ENCODE measurements at regions not wholly inside any gene's neighbourhood (a gene's known extent, or its start where the extent isn't known, plus 50 kb on each side); places are given as distances from the start of the nearest gene placed in this dataset.

DNA sequence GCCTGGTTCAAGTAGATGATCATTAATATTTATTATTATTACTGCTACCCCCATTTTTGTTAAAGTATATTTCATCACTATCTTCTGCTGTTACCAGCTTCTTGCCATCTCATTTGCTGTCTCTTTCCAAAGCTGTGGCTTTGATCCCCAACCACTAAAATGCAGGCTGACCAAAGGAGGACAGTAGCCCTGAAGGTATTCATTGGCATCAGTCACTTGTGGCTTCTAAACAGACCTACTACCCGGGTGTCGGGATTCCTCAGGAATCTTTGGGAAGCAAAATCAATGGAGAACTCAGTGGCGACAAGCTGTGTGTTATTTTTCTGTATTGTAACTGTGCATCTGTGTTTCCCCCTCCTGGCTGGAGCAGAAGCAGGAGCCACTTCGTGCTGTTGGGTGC is 379.2 kb upstream of the ERCC4 start:
- intact Hi-C loops (cut with DNase I) = no loop called here
- TF ChIP-seq, protein P1, sequence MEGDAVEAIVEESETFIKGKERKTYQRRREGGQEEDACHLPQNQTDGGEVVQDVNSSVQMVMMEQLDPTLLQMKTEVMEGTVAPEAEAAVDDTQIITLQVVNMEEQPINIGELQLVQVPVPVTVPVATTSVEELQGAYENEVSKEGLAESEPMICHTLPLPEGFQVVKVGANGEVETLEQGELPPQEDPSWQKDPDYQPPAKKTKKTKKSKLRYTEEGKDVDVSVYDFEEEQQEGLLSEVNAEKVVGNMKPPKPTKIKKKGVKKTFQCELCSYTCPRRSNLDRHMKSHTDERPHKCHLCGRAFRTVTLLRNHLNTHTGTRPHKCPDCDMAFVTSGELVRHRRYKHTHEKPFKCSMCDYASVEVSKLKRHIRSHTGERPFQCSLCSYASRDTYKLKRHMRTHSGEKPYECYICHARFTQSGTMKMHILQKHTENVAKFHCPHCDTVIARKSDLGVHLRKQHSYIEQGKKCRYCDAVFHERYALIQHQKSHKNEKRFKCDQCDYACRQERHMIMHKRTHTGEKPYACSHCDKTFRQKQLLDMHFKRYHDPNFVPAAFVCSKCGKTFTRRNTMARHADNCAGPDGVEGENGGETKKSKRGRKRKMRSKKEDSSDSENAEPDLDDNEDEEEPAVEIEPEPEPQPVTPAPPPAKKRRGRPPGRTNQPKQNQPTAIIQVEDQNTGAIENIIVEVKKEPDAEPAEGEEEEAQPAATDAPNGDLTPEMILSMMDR (IDR thresholded peaks at IDR 0.05) = no peak
- H3K27ac ChIP-seq = no peak overlapping the region
- H3K27me3 ChIP-seq = no peaks in the 10 kb centered on the region
- H3K9me3 ChIP-seq = no peaks in the 10 kb centered on the region
- DNase-seq = no peak
- no peak overlapping the region for H3K4me3 ChIP-seq
- no peaks in the 10 kb centered on the region for H3K4me1 ChIP-seq
- no peak overlapping the region for H3K9ac ChIP-seq (ENCODE audit: low read depth in 2 of 2, low read length in 2 of 2)
- H3K36me3 ChIP-seq = no peaks in the 10 kb centered on the region

DNA sequence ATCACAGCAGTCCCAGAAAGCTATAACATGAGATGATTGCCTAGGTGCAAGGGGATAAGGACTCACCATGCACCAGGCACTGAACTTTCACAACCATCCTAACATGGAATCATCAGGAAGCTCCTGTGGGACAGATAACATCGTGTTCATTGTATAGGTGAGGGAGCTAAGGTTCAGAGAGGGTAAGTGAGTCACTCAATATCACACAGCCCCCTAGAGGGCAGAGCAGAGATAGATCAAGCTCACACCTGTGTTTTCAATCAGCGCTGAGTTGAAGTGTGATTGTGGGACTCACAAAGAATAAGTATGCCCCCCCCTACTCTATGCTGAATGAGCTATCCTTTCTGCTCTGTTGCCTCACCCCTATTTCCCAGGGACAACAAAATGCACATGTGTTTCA is 377.7 kb upstream of the ERCC4 start:
- Histone ChIP-seq H3K36me3 (no peaks in the 10 kb centered on the region), H3K4me3 (no peak overlapping the region), H3K4me1 (no peaks in the 10 kb centered on the region), H3K9me3 (no peaks in the 10 kb centered on the region), H3K27me3 (no peaks in the 10 kb centered on the region), H3K27ac (no peak overlapping the region), H3K9ac (ENCODE audit: low read depth in 2 of 2, low read length in 2 of 2) (no peak overlapping the region)
- TF ChIP-seq, protein P1 (IDR thresholded peaks at IDR 0.05) = no peak
- intact Hi-C loops (cut with DNase I) = no loop called here
- DNase-seq = no peak

GRCh38 chr16:13543850-13544249 is 376.1 kb upstream of the ERCC4 start:
- TF ChIP-seq, protein P1 (IDR thresholded peaks at IDR 0.05) = no peak

GRCh38 chr16:13545271-13545670 is 374.7 kb upstream of the ERCC4 start:
- H3K4me3 ChIP-seq = no peak overlapping the region
- H3K4me1 ChIP-seq = no peaks in the 10 kb centered on the region
- no peaks in the 10 kb centered on the region for H3K36me3 ChIP-seq
- H3K9ac ChIP-seq (ENCODE audit: low read depth in 2 of 2, low read length in 2 of 2) = no peak overlapping the region
- intact Hi-C loops (cut with DNase I) = no loop called here
- no peaks in the 10 kb centered on the region for H3K9me3 ChIP-seq
- TF ChIP-seq, protein P1 (IDR thresholded peaks at IDR 0.05) = no peak
- no peak overlapping the region for H3K27ac ChIP-seq
- DNase-seq = no peak
- H3K27me3 ChIP-seq = no peaks in the 10 kb centered on the region

More at GRCh38 chr16:13543850-13544249, 376.1 kb upstream of the ERCC4 start:
- intact Hi-C loops (cut with DNase I) = no loop called here
- H3K27ac ChIP-seq = no peak overlapping the region
- no peaks in the 10 kb centered on the region for H3K36me3 ChIP-seq
- no peak overlapping the region for H3K4me3 ChIP-seq
- no peaks in the 10 kb centered on the region for H3K4me1 ChIP-seq
- no peak for DNase-seq
- no peak overlapping the region for H3K9ac ChIP-seq (ENCODE audit: low read depth in 2 of 2, low read length in 2 of 2)
- no peaks in the 10 kb centered on the region for H3K9me3 ChIP-seq
- no peaks in the 10 kb centered on the region for H3K27me3 ChIP-seq

DNA sequence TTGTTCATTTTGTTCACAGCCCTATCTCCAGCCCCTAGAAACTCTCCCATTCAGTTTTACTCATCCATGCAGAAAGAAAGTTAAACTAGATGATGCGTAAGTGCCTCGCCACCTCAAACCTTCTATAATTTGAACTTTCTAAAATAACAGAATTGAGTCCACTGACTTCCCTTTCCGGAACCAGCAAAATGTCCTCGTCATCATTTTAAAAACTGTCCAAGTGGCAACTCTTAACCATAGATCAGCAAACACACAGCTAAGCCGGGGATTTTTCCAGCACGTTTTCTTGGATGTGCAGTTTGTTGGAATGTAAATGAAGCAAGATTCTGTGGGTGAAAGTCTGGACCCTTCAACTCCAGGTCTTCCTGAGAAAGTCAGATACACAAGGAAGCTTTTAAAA is 369.7 kb upstream of the ERCC4 start:
- DNase-seq = no peak
- no peaks in the 10 kb centered on the region for H3K4me1 ChIP-seq
- H3K36me3 ChIP-seq = no peaks in the 10 kb centered on the region
- H3K4me3 ChIP-seq = no peak overlapping the region
- H3K9me3 ChIP-seq = no peaks in the 10 kb centered on the region
- TF ChIP-seq, protein P1 (IDR thresholded peaks at IDR 0.05) = no peak
- H3K9ac ChIP-seq (ENCODE audit: low read depth in 2 of 2, low read length in 2 of 2) = no peak overlapping the region
- intact Hi-C loops (cut with DNase I) = no loop called here
- no peak overlapping the region for H3K27ac ChIP-seq
- H3K27me3 ChIP-seq = no peaks in the 10 kb centered on the region
